Urinary bladder (tissue), 3 donors: ENCODE measurements at regions not wholly inside any gene's neighbourhood (a gene's known extent, or its start where the extent isn't known, plus 50 kb on each side); places are given as distances from the start of the nearest gene placed in this dataset.

Source experiments
- DNase-seq: peaks from one replicate; pipeline ENCODE4 v3.0.0-alpha.2; 2015; ENCODE audit errors: extremely low spot score
- H3K27ac ChIP-seq: one replicate; pipeline ENCODE4 v1.5.1; 2013; ENCODE audit warnings: low read depth, mild to moderate bottlenecking, moderate library complexity
- H3K36me3 ChIP-seq: one replicate; pipeline ENCODE4 v1.6.1; 2013; ENCODE audit warnings: mild to moderate bottlenecking, moderate library complexity; ENCODE audit not compliant: insufficient read depth
- H3K4me1 ChIP-seq: one replicate; pipeline ENCODE4 v1.6.1; 2013; ENCODE audit warnings: mild to moderate bottlenecking, moderate library complexity; ENCODE audit not compliant: insufficient read depth
- H3K4me3 ChIP-seq: one replicate; pipeline ENCODE4 v1.5.1; 2013; ENCODE audit warnings: low read depth, low read length
- WGBS: extraction: QIAGEN DNeasy Blood & Tissue Kit; methylation state at CpG from one replicate; pipeline ENCODE4 v1.1.7; 2013; 5-methylcytosine and 5-hydroxymethylcytosine counted together
- donor health status: healthy with polysubstance abuse.
- donor health status: healthy.

GRCh38 chr4:59044286-59044900 lies 1934.2 kb upstream of the IGFBP7 start:
- 27% methylated on average over 5 of the region's 5 CpGs for WGBS
- H3K4me3 ChIP-seq, result no peak overlapping the region
- no peaks in the 10 kb centered on the region for H3K36me3 ChIP-seq
- no peaks in the 10 kb centered on the region for H3K4me1 ChIP-seq
- H3K27ac ChIP-seq, result no peak overlapping the region
- DNase-seq, result no peak

GRCh38 chr4:59054086-59054485 lies 1943.9 kb upstream of the IGFBP7 start:
- Histone ChIP-seq H3K4me1 (no peaks in the 10 kb centered on the region), H3K36me3 (no peaks in the 10 kb centered on the region), H3K27ac (no peak overlapping the region), H3K4me3 (no peak overlapping the region)
- WGBS, result 24% methylated on average over 1 of the region's 1 CpG
- DNase-seq, result no peak

DNA sequence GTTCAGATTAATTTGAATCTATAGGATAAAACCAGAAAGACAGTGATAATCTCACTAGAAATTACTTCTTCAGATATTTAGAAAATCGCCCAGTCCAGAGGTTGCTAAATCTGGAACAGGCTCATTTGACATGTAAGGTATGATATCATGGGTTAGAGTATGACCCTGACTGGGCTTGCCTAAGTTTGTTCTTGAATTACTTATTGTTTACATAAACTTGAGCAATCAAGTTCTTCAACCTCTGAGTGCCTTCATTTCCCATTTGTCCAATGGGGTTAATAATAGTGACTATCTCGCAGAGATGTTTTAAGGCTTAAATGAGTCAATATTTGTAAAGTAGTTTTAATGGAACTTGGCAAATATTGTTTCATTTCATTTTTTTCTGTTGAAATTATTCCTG lies 1947.6 kb upstream of the IGFBP7 start:
- no peak for DNase-seq
- WGBS, result 83% methylated on average over 2 of the region's 2 CpGs
- H3K36me3 ChIP-seq, result no peaks in the 10 kb centered on the region
- H3K4me1 ChIP-seq, result no peaks in the 10 kb centered on the region
- no peak overlapping the region for H3K27ac ChIP-seq
- no peak overlapping the region for H3K4me3 ChIP-seq

- Histone ChIP-seq H3K27ac (no peak overlapping the region), H3K4me1 (no peaks in the 10 kb centered on the region), H3K36me3 (no peaks in the 10 kb centered on the region), H3K4me3 (no peak overlapping the region)
- WGBS, result 34% methylated on average over 2 of the region's 2 CpGs
- no peak for DNase-seq
Observed at GRCh38 chr4:59058543-59058942, 1948.4 kb upstream of the IGFBP7 start.

DNA sequence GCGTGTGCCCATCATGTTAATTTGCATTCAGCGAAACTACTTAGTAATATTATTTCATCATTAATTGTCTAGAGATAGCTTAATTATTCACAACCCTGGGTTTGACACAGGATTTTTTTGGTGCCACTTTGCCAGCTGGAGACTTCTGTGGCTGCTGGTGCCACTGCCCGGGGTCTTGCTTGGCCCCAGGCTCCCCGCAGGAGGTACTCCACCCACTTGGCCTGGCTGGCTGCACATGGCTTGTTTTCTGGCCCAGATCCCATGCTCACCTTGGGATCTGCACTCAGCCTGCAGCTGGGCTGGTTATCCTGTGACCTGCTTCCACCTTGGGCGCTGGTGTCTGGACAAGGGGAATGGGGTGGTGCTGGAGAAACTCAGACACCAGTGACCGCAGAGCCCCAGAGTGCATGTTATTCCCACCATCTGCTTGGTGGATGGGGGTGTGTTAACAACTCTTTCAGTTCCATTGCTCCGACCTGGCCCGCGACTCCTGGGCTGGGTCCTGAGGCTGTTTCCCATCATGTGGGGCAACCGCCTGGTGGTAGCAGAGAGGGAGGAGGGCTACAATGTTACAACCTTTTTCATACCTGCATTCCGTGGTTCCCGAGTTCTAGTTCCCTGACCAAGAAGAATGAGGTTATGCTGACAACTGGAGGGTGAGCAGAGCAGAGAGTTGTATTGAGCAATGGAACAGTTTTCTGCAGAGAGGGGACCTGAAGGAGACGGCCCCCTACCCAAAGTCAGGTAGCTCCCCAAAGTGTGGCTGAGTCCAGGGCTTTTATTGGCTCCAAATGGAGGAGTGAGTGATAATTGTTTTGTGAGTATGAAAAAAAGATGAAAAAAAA lies 1950.0 kb upstream of the IGFBP7 start:
- Histone ChIP-seq H3K4me1 (no peaks in the 10 kb centered on the region), H3K36me3 (no peaks in the 10 kb centered on the region), H3K27ac (no peak overlapping the region), H3K4me3 (no peak overlapping the region)
- DNase-seq, result no peak
- WGBS, result 90% methylated on average over 13 of the region's 13 CpGs

- no peaks in the 10 kb centered on the region for H3K4me1 ChIP-seq
- DNase-seq, result no peak
- H3K4me3 ChIP-seq, result no peak overlapping the region
- 70% methylated on average over 2 of the region's 2 CpGs for WGBS
- H3K27ac ChIP-seq, result no peak overlapping the region
- no peaks in the 10 kb centered on the region for H3K36me3 ChIP-seq
Observed at GRCh38 chr4:59060895-59061294, 1950.7 kb upstream of the IGFBP7 start.

DNA sequence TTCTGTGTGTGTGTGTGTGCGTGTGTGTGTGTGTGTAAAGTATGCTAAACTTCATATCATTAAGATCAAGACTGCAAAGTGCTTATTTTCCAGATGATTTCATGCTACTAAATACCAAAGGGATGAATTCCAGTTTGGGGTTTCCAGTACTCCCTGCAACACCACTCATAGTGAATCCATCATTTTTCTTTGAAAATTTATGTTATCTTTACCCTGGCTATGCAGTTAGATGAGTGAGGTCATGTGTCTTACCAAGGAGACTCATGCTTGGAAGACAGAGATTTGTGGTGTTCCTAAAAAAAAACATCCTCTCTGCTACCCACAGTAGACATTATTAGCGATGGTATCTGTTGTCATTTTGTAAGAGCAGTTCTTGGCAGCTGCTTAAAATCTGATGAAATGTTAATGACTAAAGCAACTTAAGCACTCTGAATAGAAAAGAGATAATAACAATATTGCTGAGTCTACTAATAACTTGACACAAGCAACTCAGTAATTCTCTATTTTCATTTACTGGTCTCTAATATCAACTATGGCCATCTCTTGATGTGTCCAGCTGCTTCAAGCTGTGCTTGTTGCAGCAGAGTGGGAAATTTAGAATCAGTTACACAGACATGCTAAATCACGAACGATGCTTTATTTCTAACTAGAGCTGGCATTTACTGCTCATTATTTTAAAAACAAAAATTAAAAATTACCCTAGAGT lies 1953.0 kb upstream of the IGFBP7 start:
- 52% methylated on average over 4 of the region's 4 CpGs for WGBS
- H3K27ac ChIP-seq, result no peak overlapping the region

DNA sequence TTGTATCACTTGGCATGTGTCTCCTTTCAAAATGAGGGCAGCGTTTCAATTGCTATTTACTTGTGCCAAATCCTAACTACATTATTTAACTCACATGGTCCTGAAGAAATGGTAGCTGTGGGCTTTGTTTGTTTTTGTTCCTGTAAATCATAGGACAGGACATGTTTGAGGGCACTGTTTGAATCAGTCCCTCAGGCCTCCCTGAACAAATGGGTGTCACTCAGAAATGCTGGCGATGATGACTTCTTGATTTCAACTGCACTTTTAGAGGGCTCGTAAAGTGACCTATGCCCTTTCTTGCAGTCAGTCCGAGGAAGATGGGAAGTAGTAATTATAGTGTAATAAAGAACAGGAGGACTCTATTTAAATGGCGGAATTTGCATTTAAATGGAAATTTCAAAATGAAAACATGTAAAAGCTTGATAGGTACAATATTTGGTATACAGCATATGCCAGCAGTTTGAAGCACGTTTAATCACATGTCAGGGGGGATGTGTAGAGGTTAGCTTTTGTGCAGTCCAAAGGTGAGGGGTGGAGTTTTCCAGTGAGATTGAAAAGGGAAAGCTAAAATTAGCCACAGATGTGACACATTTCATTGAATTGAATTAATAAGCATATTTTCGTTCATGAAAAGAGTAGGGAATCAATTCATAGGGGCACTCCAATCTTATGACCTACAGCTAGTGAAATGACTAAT lies 1958.7 kb upstream of the IGFBP7 start:
- DNase-seq, result no peak
- no peaks in the 10 kb centered on the region for H3K36me3 ChIP-seq
- WGBS, result 51% methylated on average over 7 of the region's 7 CpGs
- no peak overlapping the region for H3K4me3 ChIP-seq
- no peaks in the 10 kb centered on the region for H3K4me1 ChIP-seq
- H3K27ac ChIP-seq, result no peak overlapping the region

More for the DNA sequence above, 1953.0 kb upstream of the IGFBP7 start:
- peak; percentile 15 for DNase-seq
- Histone ChIP-seq H3K4me3 (no peak overlapping the region), H3K36me3 (no peaks in the 10 kb centered on the region), H3K4me1 (no peaks in the 10 kb centered on the region)

DNA sequence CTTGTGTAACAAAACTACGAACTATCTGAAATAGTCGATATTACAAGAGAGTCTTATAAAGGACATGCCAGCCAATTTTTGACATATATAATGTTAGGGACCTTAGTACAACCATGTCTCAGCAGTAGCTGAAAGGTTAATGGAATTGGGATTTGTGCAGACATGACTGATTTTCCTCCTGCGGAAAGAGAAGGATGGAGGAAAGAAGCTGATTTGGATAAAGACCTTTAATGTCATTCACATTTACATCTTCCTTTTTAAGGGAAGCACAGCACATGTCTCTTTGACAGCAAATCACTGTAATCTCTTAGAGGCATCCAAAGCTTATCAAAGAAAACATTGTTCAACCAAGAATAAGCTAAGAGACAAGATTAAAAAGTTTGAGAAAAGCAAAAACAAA lies 1976.2 kb upstream of the IGFBP7 start:
- Histone ChIP-seq H3K36me3 (no peaks in the 10 kb centered on the region), H3K4me3 (no peak overlapping the region), H3K4me1 (no peaks in the 10 kb centered on the region), H3K27ac (no peak overlapping the region)
- DNase-seq, result no peak
- WGBS, result 84% methylated on average over 3 of the region's 3 CpGs

- WGBS, result 76% methylated on average over 12 of the region's 12 CpGs
- no peak for DNase-seq
Observed at GRCh38 chr4:59091146-59092142, 1981.3 kb upstream of the IGFBP7 start.

DNA sequence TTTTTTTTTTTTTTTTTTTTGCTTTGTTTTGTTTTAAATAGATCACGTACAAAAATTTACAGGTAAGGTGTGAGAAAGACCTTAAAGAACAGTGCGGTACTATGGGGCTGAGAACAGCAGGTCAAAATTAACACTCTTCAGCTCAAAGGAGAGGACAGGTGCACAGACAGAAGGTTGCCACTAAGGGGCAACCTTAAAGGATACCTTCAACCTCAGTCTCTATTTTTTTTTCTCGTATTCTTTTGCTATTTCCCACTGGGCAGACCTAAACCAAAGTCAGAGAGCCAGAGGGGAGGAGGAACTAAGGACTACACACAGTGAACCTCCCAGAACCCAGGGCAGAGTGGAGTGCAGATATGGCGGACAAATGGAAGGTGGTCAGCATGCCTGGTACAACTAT lies 1984.3 kb upstream of the IGFBP7 start:
- 85% methylated on average over 4 of the region's 4 CpGs for WGBS
- Histone ChIP-seq H3K4me1 (no peaks in the 10 kb centered on the region), H3K4me3 (no peak overlapping the region), H3K27ac (no peak overlapping the region), H3K36me3 (no peaks in the 10 kb centered on the region)
- DNase-seq, result no peak

More at GRCh38 chr4:59091146-59092142, 1981.3 kb upstream of the IGFBP7 start:
- Histone ChIP-seq H3K36me3 (no peaks in the 10 kb centered on the region), H3K27ac (no peak overlapping the region), H3K4me1 (no peaks in the 10 kb centered on the region), H3K4me3 (no peak overlapping the region)

DNA sequence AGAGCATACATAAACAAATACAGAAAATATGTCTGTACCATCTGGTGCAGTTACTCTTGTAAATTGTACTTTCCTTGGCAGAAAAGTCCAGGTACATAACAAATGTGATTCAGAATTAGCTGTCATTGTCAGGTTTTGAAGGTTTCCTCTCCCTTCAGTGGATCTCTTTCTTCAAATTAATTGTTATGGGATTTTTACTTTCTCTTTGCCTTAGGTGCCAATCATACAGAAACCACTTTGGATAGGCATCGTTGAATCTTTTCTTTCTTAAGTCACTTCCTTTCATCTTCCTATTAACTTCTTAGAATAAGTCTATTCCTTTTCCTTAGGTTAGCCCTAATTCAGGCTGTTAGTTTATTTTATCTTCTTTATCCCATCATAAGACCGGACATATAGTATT lies 1992.1 kb upstream of the IGFBP7 start:
- DNase-seq, result no peak
- Histone ChIP-seq H3K4me1 (no peaks in the 10 kb centered on the region), H3K4me3 (no peak overlapping the region), H3K36me3 (no peaks in the 10 kb centered on the region), H3K27ac (no peak overlapping the region)
- WGBS, result 89% methylated on average over 2 of the region's 2 CpGs
